Adrenal gland (tissue), 9 donors: ENCODE measurements at regions not wholly inside any gene's neighbourhood (a gene's known extent, or its start where the extent isn't known, plus 50 kb on each side); places are given as distances from the start of the nearest gene placed in this dataset.

ENCODE experiments used
- DNase-seq, 7 donors: peaks; one replicate each; pipeline ENCODE4 v3.0.0-alpha.2; 2019 to 2020
- H3K27ac ChIP-seq, 5 donors: fragments of 200-600 bp; sonication (generic) in 4 of 5; 1 replicate in 3 of 5; 2 replicates in 2 of 5; pipeline versions ENCODE4 v1.5.1 to v1.8.0; 2016 to 2020; ENCODE audit warnings: mild to moderate bottlenecking in 1 of 5
- H3K27me3 ChIP-seq: fragments of 200-600 bp; 2 replicates; pipeline ENCODE4 v1.8.0; 2021
- H3K36me3 ChIP-seq, 2 donors: fragments of 200-600 bp; replicated peaks in 1 of 2; 1 replicate in 1 of 2; 2 replicates in 1 of 2; pipeline versions ENCODE4 v1.5.1 to v1.8.0; 2018 to 2022
- H3K4me1 ChIP-seq, 2 donors: fragments of 200-600 bp; replicated peaks in 1 of 2; 1 replicate in 1 of 2; 2 replicates in 1 of 2; pipeline versions ENCODE4 v1.5.1 to v1.8.0; 2018 to 2021
- H3K4me3 ChIP-seq, 4 donors: fragments of 200-600 bp; sonication (generic) in 3 of 4; one replicate each; pipeline ENCODE4 v1.5.1; 2016 to 2018
- H3K9me3 ChIP-seq, 3 donors: fragments of 200-600 bp; sonication (generic) in 1 of 3; replicated peaks in 1 of 3; 1 replicate in 2 of 3; 2 replicates in 1 of 3; pipeline versions ENCODE4 v1.5.1 to v1.8.0; 2016 to 2021
- CTCF ChIP-seq, 6 experiments: fragments of 450-650 bp in 4 of 6; fragments of 200-600 bp in 2 of 6; sonication (generic) in 1 of 6; IDR thresholded peaks; 1 replicate in 5 of 6; 2 replicates in 1 of 6; pipeline versions ENCODE4 v1.5.1 to v1.8.0; 2016 to 2021; ENCODE audit warnings: antibody characterized with exemption in 6 of 6, mild to moderate bottlenecking in 2 of 6, moderate library complexity in 1 of 6
- POLR2A ChIP-seq, 2 donors: fragments of 450-650 bp; IDR thresholded peaks; one replicate each; pipeline ENCODE4 v1.6.1; 2017; ENCODE audit warnings: antibody characterized with exemption in 2 of 2, mild to moderate bottlenecking in 2 of 2, moderate library complexity in 1 of 2
- WGBS, 4 donors: extraction: QIAGEN DNeasy Blood & Tissue Kit in 2 of 4; methylation state at CpG; one replicate each; pipeline versions ENCODE4 v1.1.5 to v1.1.7; 2013 to 2017; 5-methylcytosine and 5-hydroxymethylcytosine counted together
- intact Hi-C, 2 donors: fragments of 100-400 bp; cut with DNase I; formaldehyde crosslinking; loops; one replicate each; pipeline versions ENCODE4 v1.14.1 to v1.15.0; 2022 to 2023
- donor health status: healthy with polysubstance abuse.
- donor health status: Bipolar disorder and iron deficiency.
- donor health status: DM: yes; HTN: yes; CAD: no.
- donor health status: DM: no; HTN: no; CAD: no.
- donor health status: DM: no; HTN: no; CAD: no.

- no peaks in the 10 kb centered on the region for H3K27me3 ChIP-seq
- no peak overlapping the region for H3K4me3 ChIP-seq
- H3K4me1 ChIP-seq, result no peaks in the 10 kb centered on the region
- no peaks in the 10 kb centered on the region for H3K9me3 ChIP-seq
- TF ChIP-seq CTCF (IDR thresholded peaks at IDR 0.05) (no peak), POLR2A (IDR thresholded peaks at IDR 0.05) (no peak)
- H3K27ac ChIP-seq, result no peak overlapping the region
- no peaks in the 10 kb centered on the region for H3K36me3 ChIP-seq
- no peak for DNase-seq
- intact Hi-C loops, result no loop called here
- WGBS, 4 donors, result 76 to 84% (median 80%) methylated on average over 4 of the region's 4 CpGs
These were observed 1502.9 kb upstream of the RAG2 start for GRCh38 chr11:38100836-38101462.

- TF ChIP-seq CTCF (IDR thresholded peaks at IDR 0.05), result no peak
- TF ChIP-seq POLR2A (IDR thresholded peaks at IDR 0.05), result no peak
- H3K9me3 ChIP-seq, result no peaks in the 10 kb centered on the region
- no peak for DNase-seq
- H3K36me3 ChIP-seq, result no peaks in the 10 kb centered on the region
- no peaks in the 10 kb centered on the region for H3K27me3 ChIP-seq
- H3K27ac ChIP-seq, result no peak overlapping the region
- H3K4me1 ChIP-seq, result no peaks in the 10 kb centered on the region
- intact Hi-C loops, result no loop called here
- 72 to 83% (median 78%) methylated on average over 2 of the region's 2 CpGs for WGBS, 4 donors
- H3K4me3 ChIP-seq, result no peak overlapping the region
These were observed 1497.2 kb upstream of the RAG2 start for GRCh38 chr11:38095268-38095667.

- intact Hi-C loops, result no loop called here
These were observed 1491.7 kb upstream of the RAG2 start for GRCh38 chr11:38089726-38090125.

GRCh38 chr11:38060920-38061319 lies 1462.9 kb upstream of the RAG2 start:
- TF ChIP-seq POLR2A (IDR thresholded peaks at IDR 0.05) (no peak), CTCF (IDR thresholded peaks at IDR 0.05) (no peak)
- WGBS, 4 donors, result 49 to 58% (median 56%) methylated on average over 3 of the region's 3 CpGs
- intact Hi-C loops, result no loop called here
- H3K4me3 ChIP-seq, result no peak overlapping the region
- no peaks in the 10 kb centered on the region for H3K4me1 ChIP-seq
- no peaks in the 10 kb centered on the region for H3K27me3 ChIP-seq
- no peaks in the 10 kb centered on the region for H3K36me3 ChIP-seq
- H3K9me3 ChIP-seq, result no peaks in the 10 kb centered on the region
- no peak for DNase-seq
- no peak overlapping the region for H3K27ac ChIP-seq

More at GRCh38 chr11:38089726-38090125, 1491.7 kb upstream of the RAG2 start:
- no peak overlapping the region for H3K4me3 ChIP-seq
- H3K9me3 ChIP-seq, result no peaks in the 10 kb centered on the region
- no peak overlapping the region for H3K27ac ChIP-seq
- no peaks in the 10 kb centered on the region for H3K36me3 ChIP-seq
- TF ChIP-seq CTCF (IDR thresholded peaks at IDR 0.05), result no peak
- no peak for TF ChIP-seq POLR2A (IDR thresholded peaks at IDR 0.05)
- no peak for DNase-seq
- H3K27me3 ChIP-seq, result no peaks in the 10 kb centered on the region
- H3K4me1 ChIP-seq, result no peaks in the 10 kb centered on the region
- 53 to 78% (median 69%) methylated on average over 7 of the region's 7 CpGs for WGBS, 4 donors
